ENCODE measurements at regions not wholly inside any gene's neighbourhood (a gene's known extent, or its start where the extent isn't known, plus 50 kb on each side); places are given as distances from the start of the nearest gene placed in this dataset.

DNA sequence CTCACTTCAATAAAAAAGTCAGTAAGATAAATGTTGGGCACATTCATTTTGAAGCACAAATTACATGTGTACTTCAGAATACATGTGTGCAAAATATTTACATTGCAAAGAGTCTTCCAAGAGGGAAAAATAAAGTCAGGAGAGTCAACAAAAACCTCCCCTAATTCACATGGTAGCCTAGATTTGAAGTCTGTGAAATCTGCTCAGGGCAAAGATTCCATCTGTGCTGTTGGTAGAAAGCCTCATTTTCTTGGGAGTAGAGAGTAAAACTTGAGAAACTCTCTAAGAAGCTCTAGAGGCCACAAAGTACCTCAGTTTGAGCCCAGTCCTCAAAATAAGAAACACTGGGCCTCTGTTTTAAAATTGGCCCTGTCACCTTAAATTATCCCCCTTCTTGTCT lies 303.4 kb downstream of the RAB28 start:
- DNase-seq: no peak

GRCh38 chr4:13178621-13179020 lies 305.5 kb downstream of the RAB28 start:
- no peak for DNase-seq

DNA sequence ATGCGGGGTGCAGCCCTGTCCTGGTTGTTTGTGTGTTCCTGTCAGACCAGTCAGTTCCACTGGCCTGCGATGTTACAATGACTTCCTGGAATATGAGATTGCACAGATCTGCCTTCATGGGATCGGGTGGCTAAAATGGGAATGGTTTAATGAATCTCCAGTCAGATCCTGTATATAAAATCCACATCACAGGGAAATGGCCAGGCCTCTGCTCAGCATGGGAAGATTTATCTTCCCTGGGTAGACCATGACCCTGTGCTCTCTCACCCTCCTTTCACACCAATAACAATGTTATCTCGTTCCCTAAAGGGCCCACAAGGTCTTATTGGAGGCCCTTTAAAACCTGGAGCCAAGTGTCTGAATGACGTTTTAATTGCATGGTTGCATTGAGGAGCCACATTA lies 307.4 kb downstream of the RAB28 start:
- no peak for DNase-seq

GRCh38 chr4:13174926-13175325 lies 309.2 kb downstream of the RAB28 start:
- no peak for DNase-seq

DNA sequence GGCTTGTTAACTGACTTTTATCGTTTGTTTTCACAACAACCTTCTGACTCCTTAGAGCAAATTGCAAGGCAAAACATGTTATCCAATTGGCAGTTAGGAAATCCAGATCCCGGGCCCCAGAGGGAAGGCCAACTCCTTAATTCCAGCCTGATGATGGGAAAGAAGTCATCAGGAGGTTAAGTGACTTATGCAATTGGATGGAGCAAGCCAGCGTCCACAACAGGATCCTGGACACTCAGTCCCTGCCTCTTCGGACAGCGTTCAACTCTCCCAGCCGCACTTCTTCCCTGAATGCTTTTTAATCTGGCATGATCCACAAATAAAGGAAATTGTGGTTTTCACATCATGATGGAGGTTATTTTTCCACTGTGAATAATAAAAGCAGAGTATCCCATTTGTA lies 310.1 kb downstream of the RAB28 start:
- DNase-seq: no peak

GRCh38 chr4:13171292-13172057 lies 312.7 kb downstream of the RAB28 start:
- DNase-seq: no peak

- DNase-seq: no peak
These were observed 314.2 kb downstream of the RAB28 start for GRCh38 chr4:13169731-13170525.

- DNase-seq: no peak
These were observed 315.8 kb downstream of the RAB28 start for GRCh38 chr4:13168326-13168725.

- no peak for DNase-seq
These were observed 317.9 kb downstream of the RAB28 start for GRCh38 chr4:13166214-13166613.

DNA sequence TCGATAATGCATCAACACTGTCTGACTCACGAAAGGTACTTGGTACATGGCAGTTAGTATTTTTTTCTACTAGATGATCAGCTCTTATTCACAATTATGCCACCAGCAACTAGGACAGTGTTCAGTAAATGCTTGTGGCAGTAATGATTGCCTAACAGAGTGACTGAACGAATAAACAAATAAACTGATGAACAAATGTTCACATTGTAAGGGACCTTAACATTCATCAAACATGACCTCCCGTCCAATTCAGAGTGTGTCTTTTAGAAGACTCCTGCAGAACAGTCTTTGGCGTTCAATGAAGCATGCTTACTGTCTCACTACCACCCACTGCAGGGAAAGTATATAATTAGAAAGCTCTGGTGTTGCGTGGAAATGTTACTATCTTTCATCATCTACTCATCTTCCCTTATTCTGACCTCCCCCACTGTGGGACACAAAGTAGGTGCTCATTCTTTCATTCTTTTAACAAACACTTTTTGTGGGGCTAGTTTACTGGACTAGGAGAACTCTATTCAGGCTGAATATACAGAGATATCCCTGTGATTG lies 319.3 kb downstream of the RAB28 start:
- no peak for DNase-seq

- DNase-seq: no peak
These were observed 321.3 kb downstream of the RAB28 start for GRCh38 chr4:13162886-13163285.

- DNase-seq: no peak
These were observed 323.2 kb downstream of the RAB28 start for GRCh38 chr4:13160920-13161319.

- DNase-seq: no peak
These were observed 325.0 kb downstream of the RAB28 start for GRCh38 chr4:13159041-13159620.

DNA sequence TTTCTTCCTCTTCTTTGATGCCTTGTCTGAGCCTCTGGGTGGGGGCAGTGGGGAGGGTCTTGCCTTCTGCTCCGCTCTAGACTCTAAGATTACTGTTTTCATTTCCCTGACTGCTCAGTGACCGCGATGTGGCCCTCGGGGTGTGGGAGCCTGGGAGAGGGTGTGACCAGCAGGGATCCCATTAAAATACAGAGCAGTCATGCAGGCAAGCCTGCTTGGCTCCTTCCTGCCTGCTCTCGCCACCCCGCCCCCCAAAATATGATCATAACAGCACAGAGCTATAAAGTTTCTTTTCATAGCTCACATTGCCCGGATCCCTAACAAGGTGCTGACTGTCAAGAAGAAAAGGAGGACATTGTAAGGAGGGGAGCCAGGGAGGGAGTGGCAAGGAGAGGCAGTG lies 332.9 kb downstream of the RAB28 start:
- no peak for DNase-seq

DNA sequence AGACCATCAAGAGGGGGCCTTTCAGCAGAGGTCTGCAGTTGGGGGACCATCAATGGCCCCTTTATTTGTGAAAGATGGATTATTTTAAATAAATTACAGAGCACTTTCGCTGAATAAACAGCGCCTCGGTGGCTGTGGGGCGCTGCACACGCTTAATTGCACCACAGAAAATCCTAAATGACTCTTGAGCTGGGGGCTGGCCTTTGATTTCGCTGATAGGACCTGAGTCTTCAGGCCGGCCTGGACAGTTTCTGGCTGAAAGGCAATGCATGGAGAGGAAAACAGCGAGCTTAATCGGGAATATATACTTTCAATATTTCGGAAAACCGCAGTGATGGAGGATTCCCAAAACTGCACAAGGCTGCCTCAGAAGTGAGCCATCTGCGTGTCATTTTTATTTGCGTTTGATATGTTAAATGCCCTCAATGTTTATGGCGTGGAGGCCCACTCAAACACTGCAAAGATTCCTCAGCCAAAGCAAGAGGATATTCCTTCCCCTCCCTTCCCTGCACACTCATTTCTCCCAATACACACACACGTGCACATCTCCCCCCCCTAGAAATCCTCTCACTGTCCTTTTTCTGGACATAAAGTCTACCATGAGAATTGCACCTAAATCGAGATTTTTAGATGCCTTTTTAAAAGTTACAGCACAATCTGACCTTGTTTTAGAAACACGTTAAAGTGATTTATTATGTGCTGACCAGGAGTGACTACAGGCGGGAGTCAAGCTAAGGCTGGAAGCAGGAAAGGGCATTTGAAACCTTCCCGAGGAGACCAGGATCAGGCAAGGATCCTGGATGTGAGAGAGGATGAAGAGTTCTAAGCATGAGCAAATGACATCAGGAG lies 340.7 kb downstream of the RAB28 start:
- no peak for DNase-seq

GRCh38 chr4:13142726-13143125 lies 341.4 kb downstream of the RAB28 start:
- DNase-seq: no peak

DNA sequence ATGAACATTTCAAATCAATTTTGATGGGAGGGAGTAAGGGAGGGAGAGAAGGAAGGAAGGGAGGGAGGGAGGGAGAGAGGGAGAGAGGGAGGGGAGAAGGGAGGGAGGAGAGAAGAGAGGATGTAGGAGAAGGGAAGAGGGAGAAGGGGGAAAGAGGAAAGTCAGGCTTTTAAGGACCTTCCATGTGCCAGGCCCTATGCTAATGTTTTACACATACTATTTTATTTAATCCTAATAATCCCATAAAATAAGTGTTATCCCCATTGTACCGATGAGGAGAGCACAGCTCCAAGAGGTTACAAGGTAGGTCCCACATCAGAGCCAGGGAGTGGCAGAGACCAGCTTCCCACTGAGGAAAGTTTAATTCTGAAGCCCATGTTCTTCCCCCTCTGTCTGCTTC lies 341.9 kb downstream of the RAB28 start:
- no peak for DNase-seq

DNA sequence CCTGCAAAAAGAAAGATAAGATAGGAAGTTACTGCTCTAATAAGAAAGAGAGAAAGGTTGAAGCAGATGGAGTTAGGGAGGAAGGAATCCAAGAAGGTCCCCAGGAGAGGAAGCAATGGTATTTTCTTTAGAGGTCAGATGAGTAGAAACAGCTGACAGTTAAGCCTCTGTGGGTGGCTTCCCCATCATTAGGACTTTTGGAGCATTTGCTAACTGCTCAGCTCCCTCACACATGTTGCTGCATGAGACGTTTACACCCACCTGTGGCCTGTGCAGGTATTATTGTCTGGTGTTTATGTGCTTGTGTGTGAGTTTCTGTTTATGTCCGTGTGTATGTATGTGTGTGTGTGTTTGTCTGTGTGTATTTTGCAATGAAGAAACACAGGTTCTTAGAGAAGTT lies 346.8 kb downstream of the RAB28 start:
- no peak for DNase-seq

GRCh38 chr4:13133700-13134099 lies 350.4 kb downstream of the RAB28 start:
- no peak for DNase-seq

- DNase-seq: no peak
These were observed 353.3 kb downstream of the RAB28 start for GRCh38 chr4:13130848-13131247.

- DNase-seq: no peak
These were observed 355.0 kb downstream of the RAB28 start for GRCh38 chr4:13129095-13129494.

GRCh38 chr4:13126976-13127910 lies 356.9 kb downstream of the RAB28 start:
- no peak for DNase-seq
